ENCODE measurements at regions not wholly inside any gene's neighbourhood (a gene's known extent, or its start where the extent isn't known, plus 50 kb on each side); places are given as distances from the start of the nearest gene placed in this dataset.

DNA sequence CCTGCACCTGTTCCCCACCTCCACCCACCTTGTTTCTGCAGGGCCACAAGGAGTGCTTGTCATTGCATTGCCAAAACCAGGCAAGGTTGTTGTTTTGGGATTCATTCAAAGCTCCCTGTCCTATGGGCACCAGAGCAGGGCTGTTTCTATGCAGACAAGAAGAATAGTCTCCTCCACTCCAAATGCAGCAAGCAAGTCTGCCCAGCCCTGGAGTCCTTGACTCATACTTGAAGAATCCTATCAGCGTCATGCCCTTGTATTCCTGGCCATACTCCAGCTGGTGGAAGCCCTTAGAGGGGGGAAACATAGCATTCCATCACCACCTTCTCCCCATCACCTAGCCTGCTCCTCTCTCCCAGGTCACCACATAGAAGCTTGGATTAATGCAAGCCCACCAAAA lies 145.3 kb upstream of the ECI2 start:
- TF ChIP-seq POLR2A (IDR thresholded peaks at IDR 0.05; ENCODE audit: low read depth, low read length) (no peak), EZH2 (IDR thresholded peaks at IDR 0.05; ENCODE audit: borderline replicate concordance, low read depth, low read length, severe bottlenecking) (no peak)
- TF ChIP-seq, protein P1, sequence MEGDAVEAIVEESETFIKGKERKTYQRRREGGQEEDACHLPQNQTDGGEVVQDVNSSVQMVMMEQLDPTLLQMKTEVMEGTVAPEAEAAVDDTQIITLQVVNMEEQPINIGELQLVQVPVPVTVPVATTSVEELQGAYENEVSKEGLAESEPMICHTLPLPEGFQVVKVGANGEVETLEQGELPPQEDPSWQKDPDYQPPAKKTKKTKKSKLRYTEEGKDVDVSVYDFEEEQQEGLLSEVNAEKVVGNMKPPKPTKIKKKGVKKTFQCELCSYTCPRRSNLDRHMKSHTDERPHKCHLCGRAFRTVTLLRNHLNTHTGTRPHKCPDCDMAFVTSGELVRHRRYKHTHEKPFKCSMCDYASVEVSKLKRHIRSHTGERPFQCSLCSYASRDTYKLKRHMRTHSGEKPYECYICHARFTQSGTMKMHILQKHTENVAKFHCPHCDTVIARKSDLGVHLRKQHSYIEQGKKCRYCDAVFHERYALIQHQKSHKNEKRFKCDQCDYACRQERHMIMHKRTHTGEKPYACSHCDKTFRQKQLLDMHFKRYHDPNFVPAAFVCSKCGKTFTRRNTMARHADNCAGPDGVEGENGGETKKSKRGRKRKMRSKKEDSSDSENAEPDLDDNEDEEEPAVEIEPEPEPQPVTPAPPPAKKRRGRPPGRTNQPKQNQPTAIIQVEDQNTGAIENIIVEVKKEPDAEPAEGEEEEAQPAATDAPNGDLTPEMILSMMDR (IDR thresholded peaks at IDR 0.05; ENCODE audit: extremely low read depth in 1 of 2, insufficient read depth in 1 of 2, low read depth in 1 of 2, low read length in 2 of 2) = no peak
